A549 (cell line): ENCODE measurements at regions not wholly inside any gene's neighbourhood (a gene's known extent, or its start where the extent isn't known, plus 50 kb on each side); places are given as distances from the start of the nearest gene placed in this dataset.

Source experiments
- ATAC-seq, 2 experiments: fragments of 200-7000 bp in 1 of 2; fragments of >200 bp in 1 of 2; cut with Nextera tagmentation in 1 of 2; cut with Tn5 transposase in 1 of 2; 3 replicates each; pipeline versions ENCODE4 v1.8.0 to v1.9.1; 2018 to 2020; ENCODE audit warnings: mild to moderate bottlenecking in 1 of 2, moderate library complexity in 1 of 2
- CTCF ChIA-PET: fragments of 300-600 bp; sonication (Branson Sonifier 250); formaldehyde crosslinking; extraction: SDS; loops from one replicate; lab custom pipeline; 2021; ENCODE audit warnings: antibody characterized with exemption, inconsistent platforms; lab: Yijun Ruan, JAX
- POLR2A ChIA-PET: fragments of 350-600 bp; formaldehyde crosslinking; extraction: SDS; loops from one replicate; lab custom pipeline; 2021; ENCODE audit warnings: antibody characterized with exemption, inconsistent platforms; lab: Yijun Ruan, JAX
- DNase-seq, 2 experiments: peaks; one replicate each; pipeline versions ENCODE4 v3.0.0 to v3.0.0-alpha.2; 2011 to 2016; ENCODE audit warnings: low read depth in 1 of 2, low spot score in 1 of 2
- FAIRE-seq: peaks from 2 replicates; lab custom pipeline; 2011; peaks lifted over from hg19 to GRCh38; lab: Jason Lieb, UNC
- H3K27ac ChIP-seq, 2 experiments: fragments of >200 bp; sonication (Bioruptor Twin); formaldehyde crosslinking; 3 replicates each; pipeline ENCODE4 v1.5.1; 2016 to 2017
- H3K4me1 ChIP-seq: fragments of >200 bp; sonication (Bioruptor Twin); formaldehyde crosslinking; 3 replicates; pipeline ENCODE4 v1.6.1; 2016
- H3K4me2 ChIP-seq: fragments of >200 bp; sonication (Bioruptor Twin); formaldehyde crosslinking; 3 replicates; pipeline ENCODE4 v1.6.1; 2016
- H3K4me3 ChIP-seq: fragments of >200 bp; sonication (Bioruptor Twin); formaldehyde crosslinking; 3 replicates; pipeline ENCODE4 v1.5.1; 2016
- H3K9me3 ChIP-seq: fragments of >200 bp; sonication (Bioruptor Twin); formaldehyde crosslinking; 3 replicates; pipeline ENCODE4 v1.6.1; 2016
- BCL3 ChIP-seq: fragments of >200 bp; sonication (Bioruptor Twin); formaldehyde crosslinking; IDR thresholded peaks from 3 replicates; pipeline ENCODE4 v1.6.1; 2016
- BHLHE40 ChIP-seq: IDR thresholded peaks from 2 replicates; pipeline ENCODE4 v1.6.1; 2012; ENCODE audit warnings: low read depth, low read length, inconsistent platforms
- CBX2 ChIP-seq: fragments of 200-600 bp; sonication (generic); IDR thresholded peaks from 2 replicates; pipeline ENCODE4 v1.6.1; 2016; ENCODE audit warnings: low read depth, mild to moderate bottlenecking, borderline replicate concordance
- CBX8 ChIP-seq: fragments of 200-600 bp; sonication (generic); IDR thresholded peaks from 2 replicates; pipeline ENCODE4 v1.6.1; 2016
- CEBPB ChIP-seq, 2 experiments: fragments of >200 bp in 1 of 2; sonication (Bioruptor Twin) in 1 of 2; formaldehyde crosslinking in 1 of 2; IDR thresholded peaks; 2 replicates each; pipeline ENCODE4 v1.6.1; 2012 to 2016
- CHD4 ChIP-seq: fragments of 200-600 bp; sonication (generic); IDR thresholded peaks from 2 replicates; pipeline ENCODE4 v1.6.1; 2016; ENCODE audit warnings: antibody characterized with exemption, mild to moderate bottlenecking, borderline replicate concordance
- EHF ChIP-seq: fragments of 250-450 bp; sonication (Bioruptor Pico); IDR thresholded peaks from 2 replicates; pipeline ENCODE4 v1.5.0; 2020; ENCODE audit warnings: mild to moderate bottlenecking
- EP300 ChIP-seq, 2 experiments: fragments of >200 bp; sonication (Bioruptor Twin); formaldehyde crosslinking; IDR thresholded peaks; 2 replicates in 1 of 2; 3 replicates in 1 of 2; pipeline ENCODE4 v1.6.1; 2016 to 2017
- GATA3 ChIP-seq: IDR thresholded peaks from 2 replicates; pipeline ENCODE4 v1.6.1; 2012; ENCODE audit warnings: borderline replicate concordance
- HDAC2 ChIP-seq: fragments of 200-600 bp; sonication (generic); IDR thresholded peaks from 2 replicates; pipeline ENCODE4 v1.6.1; 2016
- HOXA7 ChIP-seq: fragments of 250-450 bp; sonication (Bioruptor Pico); IDR thresholded peaks from 2 replicates; pipeline ENCODE4 v1.5.0; 2020; ENCODE audit warnings: mild to moderate bottlenecking, moderate library complexity
- HOXB5 ChIP-seq: fragments of 250-450 bp; sonication (Bioruptor Pico); IDR thresholded peaks from 2 replicates; pipeline ENCODE4 v1.5.0; 2020; ENCODE audit warnings: mild to moderate bottlenecking, moderate library complexity
- MAFK ChIP-seq: fragments of 450-650 bp; IDR thresholded peaks from 2 replicates; pipeline ENCODE4 v1.6.1; 2014; ENCODE audit not compliant: partially characterized antibody
- MAZ ChIP-seq: fragments of 150-350 bp; IDR thresholded peaks from 2 replicates; pipeline ENCODE4 v1.6.1; 2014; ENCODE audit warnings: antibody characterized with exemption, low read depth, low read length, borderline replicate concordance
- NPAS2 ChIP-seq: fragments of 250-450 bp; sonication (Bioruptor Pico); IDR thresholded peaks from 2 replicates; pipeline ENCODE4 v1.8.0; 2022; ENCODE audit warnings: mild to moderate bottlenecking, moderate library complexity, borderline replicate concordance
- NR3C1 ChIP-seq: fragments of >200 bp; sonication (Bioruptor Twin); formaldehyde crosslinking; IDR thresholded peaks from 3 replicates; pipeline ENCODE4 v1.6.1; 2017
- PBX3 ChIP-seq: IDR thresholded peaks from 2 replicates; pipeline ENCODE4 v1.6.1; 2012
- POLR2AphosphoS2 ChIP-seq: conservative IDR thresholded peaks from 2 replicates; pipeline ENCODE4 v1.6.1; 2012; ENCODE audit warnings: low read length, improper control_type of control experiment, inconsistent platforms
- RAD21 ChIP-seq, 2 experiments: fragments of >200 bp in 1 of 2; sonication (Bioruptor Twin) in 1 of 2; formaldehyde crosslinking in 1 of 2; IDR thresholded peaks in 1 of 2; conservative IDR thresholded peaks in 1 of 2; 2 replicates in 1 of 2; 3 replicates in 1 of 2; pipeline ENCODE4 v1.6.1; 2012 to 2018; ENCODE audit warnings: inconsistent platforms in 1 of 2
- RCOR1 ChIP-seq: fragments of 150-350 bp; IDR thresholded peaks from 2 replicates; pipeline ENCODE4 v1.6.1; 2014; ENCODE audit warnings: antibody characterized with exemption, low read length, low read depth
- SMC3 ChIP-seq: fragments of >200 bp; sonication (Bioruptor Twin); formaldehyde crosslinking; IDR thresholded peaks from 3 replicates; pipeline ENCODE4 v1.6.1; 2018; ENCODE audit warnings: inconsistent platforms
- SREBF2 ChIP-seq: fragments of 450-650 bp; IDR thresholded peaks from 2 replicates; pipeline ENCODE4 v1.6.1; 2014; ENCODE audit warnings: mild to moderate bottlenecking, moderate library complexity
- TFCP2L1 ChIP-seq: fragments of 250-450 bp; sonication (Bioruptor Pico); IDR thresholded peaks from 2 replicates; pipeline ENCODE4 v1.5.0; 2021; ENCODE audit warnings: mild to moderate bottlenecking
- TP53 ChIP-seq: fragments of 250-450 bp; sonication (Bioruptor Pico); IDR thresholded peaks from 2 replicates; pipeline ENCODE4 v1.5.0; 2021; ENCODE audit warnings: mild to moderate bottlenecking, moderate library complexity
- ZNF302 ChIP-seq: fragments of 250-450 bp; sonication (Bioruptor Pico); IDR thresholded peaks from 2 replicates; pipeline ENCODE4 v1.9.0; 2021; ENCODE audit warnings: inconsistent platforms, mild to moderate bottlenecking, moderate library complexity
- WGBS: methylation state at CpG from one replicate; pipeline ENCODE4 v1.1.6; 2017; ENCODE audit errors: missing lambda C conversion rate; 5-methylcytosine and 5-hydroxymethylcytosine counted together
- TF ChIP-seq, protein P1 (sequence below): IDR thresholded peaks from 2 replicates; pipeline ENCODE4 v1.6.1; 2012
- TF ChIP-seq, protein P2 (sequence below): fragments of 150-350 bp; IDR thresholded peaks from 2 replicates; pipeline ENCODE4 v1.6.1; 2014; ENCODE audit warnings: low read depth, mild to moderate bottlenecking, low read length
- TF ChIP-seq, protein P3 (sequence below): fragments of >200 bp; sonication (Bioruptor Twin); formaldehyde crosslinking; IDR thresholded peaks from 2 replicates; pipeline ENCODE4 v1.6.1; 2016
- TF ChIP-seq, protein P4 (sequence below): fragments of 250-450 bp; sonication (Bioruptor Pico); IDR thresholded peaks from 2 replicates; pipeline ENCODE4 v1.5.0; 2020; ENCODE audit warnings: low read depth, mild to moderate bottlenecking, moderate library complexity
- TF ChIP-seq, protein P5 (sequence below): fragments of 450-650 bp; IDR thresholded peaks from 2 replicates; pipeline ENCODE4 v1.6.1; 2014; ENCODE audit warnings: antibody characterized with exemption
- TF ChIP-seq, protein P6 (sequence below): fragments of 250-450 bp; sonication (Bioruptor Pico); IDR thresholded peaks from 2 replicates; pipeline ENCODE4 v1.5.0; 2021; ENCODE audit warnings: mild to moderate bottlenecking, moderate library complexity, borderline replicate concordance

DNA sequence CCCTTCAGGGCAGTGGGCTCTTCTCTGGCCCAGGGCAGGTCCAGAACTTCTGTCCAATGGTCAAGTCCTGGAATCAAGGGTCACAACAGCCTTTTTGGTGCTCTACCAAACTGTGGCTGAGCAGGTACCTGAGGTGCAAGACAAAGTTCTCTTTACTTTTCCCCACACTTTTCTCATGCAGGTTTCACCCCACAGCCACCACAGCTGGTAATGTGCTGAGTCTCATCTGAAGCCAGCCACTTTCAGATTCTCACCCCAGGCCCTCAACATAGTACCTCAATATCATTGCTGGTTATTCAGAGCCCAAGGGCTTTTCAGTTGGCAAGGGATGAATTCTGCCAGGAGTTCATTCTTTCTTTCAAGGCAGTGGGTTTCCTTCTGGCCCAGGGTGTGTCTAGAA lies 426.0 kb downstream of the TECRL start:
- TF ChIP-seq, protein P1, sequence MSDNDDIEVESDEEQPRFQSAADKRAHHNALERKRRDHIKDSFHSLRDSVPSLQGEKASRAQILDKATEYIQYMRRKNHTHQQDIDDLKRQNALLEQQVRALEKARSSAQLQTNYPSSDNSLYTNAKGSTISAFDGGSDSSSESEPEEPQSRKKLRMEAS: no peak
- TF ChIP-seq RCOR1: no peak
- TF ChIP-seq HOXB5: no peak
- TF ChIP-seq, protein P2, sequence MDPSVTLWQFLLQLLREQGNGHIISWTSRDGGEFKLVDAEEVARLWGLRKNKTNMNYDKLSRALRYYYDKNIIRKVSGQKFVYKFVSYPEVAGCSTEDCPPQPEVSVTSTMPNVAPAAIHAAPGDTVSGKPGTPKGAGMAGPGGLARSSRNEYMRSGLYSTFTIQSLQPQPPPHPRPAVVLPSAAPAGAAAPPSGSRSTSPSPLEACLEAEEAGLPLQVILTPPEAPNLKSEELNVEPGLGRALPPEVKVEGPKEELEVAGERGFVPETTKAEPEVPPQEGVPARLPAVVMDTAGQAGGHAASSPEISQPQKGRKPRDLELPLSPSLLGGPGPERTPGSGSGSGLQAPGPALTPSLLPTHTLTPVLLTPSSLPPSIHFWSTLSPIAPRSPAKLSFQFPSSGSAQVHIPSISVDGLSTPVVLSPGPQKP: no peak
- no peak for TF ChIP-seq TP53
- no peak for TF ChIP-seq EHF
- no peak for TF ChIP-seq PBX3
- TF ChIP-seq HDAC2: no peak
- no peak for TF ChIP-seq CEBPB (IDR thresholded peaks at IDR 0.05)
- TF ChIP-seq RAD21 (conservative IDR thresholded peaks at IDR 0.05 in 1 of 2, IDR thresholded peaks at IDR 0.05 in 1 of 2): no peak
- no peak for TF ChIP-seq CBX2
- no peak for TF ChIP-seq CHD4
- no peak for TF ChIP-seq MAFK
- TF ChIP-seq, protein P3, sequence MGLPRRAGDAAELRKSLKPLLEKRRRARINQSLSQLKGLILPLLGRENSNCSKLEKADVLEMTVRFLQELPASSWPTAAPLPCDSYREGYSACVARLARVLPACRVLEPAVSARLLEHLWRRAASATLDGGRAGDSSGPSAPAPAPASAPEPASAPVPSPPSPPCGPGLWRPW: no peak
- TF ChIP-seq SREBF2: no peak
- TF ChIP-seq, protein P4, sequence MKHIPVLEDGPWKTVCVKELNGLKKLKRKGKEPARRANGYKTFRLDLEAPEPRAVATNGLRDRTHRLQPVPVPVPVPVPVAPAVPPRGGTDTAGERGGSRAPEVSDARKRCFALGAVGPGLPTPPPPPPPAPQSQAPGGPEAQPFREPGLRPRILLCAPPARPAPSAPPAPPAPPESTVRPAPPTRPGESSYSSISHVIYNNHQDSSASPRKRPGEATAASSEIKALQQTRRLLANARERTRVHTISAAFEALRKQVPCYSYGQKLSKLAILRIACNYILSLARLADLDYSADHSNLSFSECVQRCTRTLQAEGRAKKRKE: no peak
- no peak for TF ChIP-seq MAZ
- H3K4me1 ChIP-seq: no peaks in the 10 kb centered on the region
- DNase-seq (no peak), FAIRE-seq (no peak), ATAC-seq (no peak)
- ChIA-PET CTCF (no interaction called here), POLR2A (no interaction called here)
- no peak overlapping the region for H3K4me3 ChIP-seq
- no peak overlapping the region for H3K4me2 ChIP-seq
- no peaks in the 10 kb centered on the region for H3K9me3 ChIP-seq
- H3K27ac ChIP-seq: no peak overlapping the region

GRCh38 chr4:63965875-63966274 lies 443.4 kb downstream of the TECRL start:
- no peaks in the 10 kb centered on the region for H3K9me3 ChIP-seq
- ChIA-PET POLR2A (no interaction called here), CTCF (no interaction called here)
- no peaks in the 10 kb centered on the region for H3K4me1 ChIP-seq
- TF ChIP-seq, protein P5, sequence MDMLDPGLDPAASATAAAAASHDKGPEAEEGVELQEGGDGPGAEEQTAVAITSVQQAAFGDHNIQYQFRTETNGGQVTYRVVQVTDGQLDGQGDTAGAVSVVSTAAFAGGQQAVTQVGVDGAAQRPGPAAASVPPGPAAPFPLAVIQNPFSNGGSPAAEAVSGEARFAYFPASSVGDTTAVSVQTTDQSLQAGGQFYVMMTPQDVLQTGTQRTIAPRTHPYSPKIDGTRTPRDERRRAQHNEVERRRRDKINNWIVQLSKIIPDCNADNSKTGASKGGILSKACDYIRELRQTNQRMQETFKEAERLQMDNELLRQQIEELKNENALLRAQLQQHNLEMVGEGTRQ: no peak
- TF ChIP-seq, protein P1: no peak
- TF ChIP-seq RAD21 (conservative IDR thresholded peaks at IDR 0.05 in 1 of 2, IDR thresholded peaks at IDR 0.05 in 1 of 2) (no peak), MAFK (no peak), BHLHE40 (no peak), SMC3 (no peak), CBX8 (no peak), NR3C1 (no peak), BCL3 (no peak), EHF (no peak), POLR2AphosphoS2 (no peak), PBX3 (no peak), EP300 (IDR thresholded peaks at IDR 0.05) (no peak), ZNF302 (CRISPR knock-in tag) (no peak), NPAS2 (CRISPR knock-in tag) (no peak), TFCP2L1 (no peak), HOXA7 (CRISPR knock-in tag) (no peak), GATA3 (no peak)
- TF ChIP-seq, protein P3: no peak
- TF ChIP-seq, protein P6, sequence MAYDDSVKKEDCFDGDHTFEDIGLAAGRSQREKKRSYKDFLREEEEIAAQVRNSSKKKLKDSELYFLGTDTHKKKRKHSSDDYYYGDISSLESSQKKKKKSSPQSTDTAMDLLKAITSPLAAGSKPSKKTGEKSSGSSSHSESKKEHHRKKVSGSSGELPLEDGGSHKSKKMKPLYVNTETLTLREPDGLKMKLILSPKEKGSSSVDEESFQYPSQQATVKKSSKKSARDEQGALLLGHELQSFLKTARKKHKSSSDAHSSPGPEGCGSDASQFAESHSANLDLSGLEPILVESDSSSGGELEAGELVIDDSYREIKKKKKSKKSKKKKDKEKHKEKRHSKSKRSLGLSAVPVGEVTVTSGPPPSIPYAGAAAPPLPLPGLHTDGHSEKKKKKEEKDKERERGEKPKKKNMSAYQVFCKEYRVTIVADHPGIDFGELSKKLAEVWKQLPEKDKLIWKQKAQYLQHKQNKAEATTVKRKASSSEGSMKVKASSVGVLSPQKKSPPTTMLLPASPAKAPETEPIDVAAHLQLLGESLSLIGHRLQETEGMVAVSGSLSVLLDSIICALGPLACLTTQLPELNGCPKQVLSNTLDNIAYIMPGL (CRISPR knock-in tag): no peak
- H3K4me3 ChIP-seq: no peak overlapping the region
- H3K27ac ChIP-seq: no peak overlapping the region
- no peak overlapping the region for H3K4me2 ChIP-seq
- DNase-seq (no peak), FAIRE-seq (no peak), ATAC-seq (no peak)
- 9% methylated on average over 2 of the region's 2 CpGs for WGBS
